PC-3 (cell line): ENCODE measurements at regions not wholly inside any gene's neighbourhood (a gene's known extent, or its start where the extent isn't known, plus 50 kb on each side); places are given as distances from the start of the nearest gene placed in this dataset.

ENCODE experiments used
- ATAC-seq: fragments of 200-7000 bp; cut with Tn5 transposase; 2 replicates; pipeline ENCODE4 v1.9.1; 2020; ENCODE audit warnings: mild to moderate bottlenecking, moderate library complexity
- BruUV-seq: library from RNA; stranded (reverse); fragments of 400-500 nt; replicated peaks from 2 replicates; lab custom pipeline; 2021; lab: Mats Ljungman, UMichigan
- CTCF ChIA-PET: fragments of 300-600 bp; sonication (Branson Sonifier 250); formaldehyde crosslinking; loops from one replicate; lab custom pipeline; 2022; ENCODE audit warnings: antibody characterized with exemption; lab: Charles Lee
- POLR2A ChIA-PET: fragments of 300-600 bp; sonication (Branson Sonifier 250); formaldehyde crosslinking; loops from one replicate; lab custom pipeline; 2022; ENCODE audit warnings: antibody characterized with exemption; ENCODE audit not compliant: unreplicated experiment; lab: Charles Lee
- DNase-seq: peaks from one replicate; pipeline ENCODE4 v3.0.0-alpha.2; 2015
- H2AFZ ChIP-seq: fragments of 300-600 bp; sonication (generic); 2 replicates; pipeline ENCODE4 v1.6.0; 2016; ENCODE audit warnings: antibody characterized with exemption, low read length
- H3F3A ChIP-seq: fragments of 300-600 bp; sonication (generic); one replicate; pipeline ENCODE4 v1.6.0; 2017; ENCODE audit warnings: antibody characterized with exemption, low read length, control low read depth, mild to moderate bottlenecking; ENCODE audit not compliant: unreplicated experiment
- H3K27ac ChIP-seq: fragments of 300-600 bp; sonication (generic); 2 replicates; pipeline ENCODE4 v1.5.1; 2016; ENCODE audit warnings: mild to moderate bottlenecking, low read length
- H3K27me3 ChIP-seq: fragments of 300-600 bp; sonication (generic); 2 replicates; pipeline ENCODE4 v1.6.1; 2016; ENCODE audit warnings: low read length, mixed read lengths
- H3K36me3 ChIP-seq: fragments of 300-600 bp; sonication (generic); 2 replicates; pipeline ENCODE4 v1.6.1; 2016; ENCODE audit warnings: low read depth, mixed run types, low read length, mixed read lengths
- H3K4me1 ChIP-seq: fragments of 300-600 bp; sonication (generic); 2 replicates; pipeline ENCODE4 v1.5.1; 2016; ENCODE audit warnings: low read length; ENCODE audit not compliant: insufficient read depth
- H3K4me2 ChIP-seq: fragments of 300-600 bp; sonication (generic); 2 replicates; pipeline ENCODE4 v1.6.0; 2016; ENCODE audit warnings: low read length
- H3K4me3 ChIP-seq: fragments of 300-600 bp; sonication (generic); 2 replicates; pipeline ENCODE4 v1.5.1; 2016; ENCODE audit warnings: mild to moderate bottlenecking, low read length, mixed read lengths
- H3K79me2 ChIP-seq: fragments of 300-600 bp; sonication (generic); 2 replicates; pipeline ENCODE4 v1.6.1; 2017; ENCODE audit warnings: low read length, mixed read lengths
- H3K9ac ChIP-seq: fragments of 300-600 bp; sonication (generic); 2 replicates; pipeline ENCODE4 v1.6.0; 2016; ENCODE audit warnings: mild to moderate bottlenecking, low read length
- H3K9me2 ChIP-seq: fragments of 300-600 bp; sonication (generic); replicated peaks from 2 replicates; pipeline ENCODE4 v1.6.1; 2016; ENCODE audit warnings: mixed run types, low read length, mixed read lengths
- H3K9me3 ChIP-seq: fragments of 300-600 bp; sonication (generic); 2 replicates; pipeline ENCODE4 v1.6.1; 2016; ENCODE audit warnings: low read length, mixed read lengths
- H4K20me1 ChIP-seq: fragments of 300-600 bp; sonication (generic); 2 replicates; pipeline ENCODE4 v1.6.1; 2016; ENCODE audit warnings: low read length, mixed read lengths
- EZH2 ChIP-seq: fragments of 300-600 bp; sonication (generic); IDR thresholded peaks from one replicate; pipeline ENCODE4 v1.6.1; 2017; ENCODE audit warnings: antibody characterized with exemption, mild to moderate bottlenecking, low read length; ENCODE audit not compliant: unreplicated experiment
- EZH2phosphoT487 ChIP-seq: fragments of 300-600 bp; sonication (generic); IDR thresholded peaks from 2 replicates; pipeline ENCODE4 v1.6.1; 2018; ENCODE audit warnings: mild to moderate bottlenecking, antibody characterized with exemption, low read length, borderline replicate concordance
- intact Hi-C: fragments of 100-400 bp; cut with micrococcal nuclease; formaldehyde crosslinking; loops from 2 replicates; pipeline ENCODE4 v1.9.0; 2023
- TF ChIP-seq, protein P1 (sequence below): fragments of 300-600 bp; sonication (generic); conservative IDR thresholded peaks from 2 replicates; pipeline ENCODE4 v1.5.1; 2017; ENCODE audit warnings: antibody characterized with exemption, low read depth, mild to moderate bottlenecking, low read length

DNA sequence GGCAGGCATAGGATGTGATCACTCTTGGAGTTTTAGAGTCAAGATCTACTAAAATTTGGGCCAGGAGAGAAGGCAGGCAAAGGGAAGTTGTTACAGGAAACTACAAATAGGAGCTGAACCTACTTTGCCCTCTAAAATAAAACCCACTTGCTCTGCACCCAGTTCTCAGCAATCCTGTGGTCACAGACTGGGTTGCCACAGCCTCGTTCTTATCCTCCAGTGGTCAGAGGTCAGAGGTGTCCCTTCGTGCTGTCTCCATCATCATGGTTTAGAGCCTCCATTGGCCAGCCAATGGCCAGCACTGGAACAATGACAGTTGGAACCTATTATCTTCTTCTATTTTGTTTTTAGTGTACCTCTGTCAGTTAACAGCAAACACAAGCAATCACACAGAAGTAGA lies 90.7 kb upstream of the TNP1 start:
- intact Hi-C loops = no loop called here
- H3K9ac ChIP-seq = no peak overlapping the region
- H4K20me1 ChIP-seq = no peaks in the 10 kb centered on the region
- H3K27me3 ChIP-seq = no peaks in the 10 kb centered on the region
- no peaks in the 10 kb centered on the region for H3F3A ChIP-seq
- no peak for DNase-seq
- BruUV-seq = no TSS peak
- no peak for ATAC-seq
- ChIA-PET CTCF (no interaction called here), POLR2A (no interaction called here)
- H3K27ac ChIP-seq = no peak overlapping the region
- H2AFZ ChIP-seq = no peak overlapping the region; the same call in 1 of the 2 replicates
- TF ChIP-seq, protein P1, sequence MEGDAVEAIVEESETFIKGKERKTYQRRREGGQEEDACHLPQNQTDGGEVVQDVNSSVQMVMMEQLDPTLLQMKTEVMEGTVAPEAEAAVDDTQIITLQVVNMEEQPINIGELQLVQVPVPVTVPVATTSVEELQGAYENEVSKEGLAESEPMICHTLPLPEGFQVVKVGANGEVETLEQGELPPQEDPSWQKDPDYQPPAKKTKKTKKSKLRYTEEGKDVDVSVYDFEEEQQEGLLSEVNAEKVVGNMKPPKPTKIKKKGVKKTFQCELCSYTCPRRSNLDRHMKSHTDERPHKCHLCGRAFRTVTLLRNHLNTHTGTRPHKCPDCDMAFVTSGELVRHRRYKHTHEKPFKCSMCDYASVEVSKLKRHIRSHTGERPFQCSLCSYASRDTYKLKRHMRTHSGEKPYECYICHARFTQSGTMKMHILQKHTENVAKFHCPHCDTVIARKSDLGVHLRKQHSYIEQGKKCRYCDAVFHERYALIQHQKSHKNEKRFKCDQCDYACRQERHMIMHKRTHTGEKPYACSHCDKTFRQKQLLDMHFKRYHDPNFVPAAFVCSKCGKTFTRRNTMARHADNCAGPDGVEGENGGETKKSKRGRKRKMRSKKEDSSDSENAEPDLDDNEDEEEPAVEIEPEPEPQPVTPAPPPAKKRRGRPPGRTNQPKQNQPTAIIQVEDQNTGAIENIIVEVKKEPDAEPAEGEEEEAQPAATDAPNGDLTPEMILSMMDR = no peak
- no peaks in the 10 kb centered on the region for H3K79me2 ChIP-seq
- H3K36me3 ChIP-seq = no peaks in the 10 kb centered on the region; the same call in 1 of the 2 replicates
- no peak overlapping the region for H3K4me3 ChIP-seq
- H3K9me3 ChIP-seq = 0 out of 2 replicates have a peak, but pooled peaks cover 4% of the 10 kb centered on the region
- H3K4me1 ChIP-seq = no peaks in the 10 kb centered on the region
- no peaks in the 10 kb centered on the region for H3K9me2 ChIP-seq
- no peak overlapping the region for H3K4me2 ChIP-seq

DNA sequence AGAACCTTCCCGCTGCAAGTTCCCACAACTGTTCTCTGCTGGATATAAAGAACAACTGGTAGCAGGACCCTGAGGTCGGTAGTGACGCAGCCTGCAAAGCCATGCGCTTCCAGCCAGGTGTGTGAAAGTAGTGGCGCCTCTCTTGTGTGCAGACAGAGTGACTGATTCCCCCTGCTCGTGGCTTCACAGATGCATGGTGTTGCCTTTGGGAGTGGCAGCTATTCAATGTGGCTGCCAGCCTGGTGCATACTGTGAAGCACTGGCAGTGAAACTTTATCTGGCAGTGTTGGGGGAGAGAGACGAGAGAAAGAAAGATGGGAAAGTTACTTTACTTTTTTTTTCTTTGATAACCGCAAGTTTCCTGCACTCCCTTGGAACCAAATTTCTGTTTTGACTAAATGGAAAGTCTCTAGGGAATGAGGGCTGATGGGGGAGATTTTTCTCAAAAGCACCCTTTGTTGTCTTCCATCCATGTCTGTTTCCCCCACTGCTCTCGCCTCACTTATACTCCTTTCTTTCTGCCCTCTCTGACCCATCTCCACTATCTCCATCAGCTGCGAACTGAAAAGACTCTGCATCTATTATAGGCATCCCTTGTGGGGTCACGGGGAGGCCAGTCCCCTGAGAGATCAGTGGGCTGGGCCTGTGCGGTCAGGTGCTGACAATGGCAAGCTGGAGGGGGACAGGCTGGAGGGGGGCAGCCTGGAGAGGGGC lies 90.0 kb upstream of the TNP1 start:
- Histone ChIP-seq H3K9ac (no peak overlapping the region), H3K9me3 (0 out of 2 replicates have a peak, but pooled peaks cover 4% of the 10 kb centered on the region), H3K4me2 (no peak overlapping the region), H3K4me1 (no peaks in the 10 kb centered on the region), H3K36me3 (no peaks in the 10 kb centered on the region; the same call in 1 of the 2 replicates), H4K20me1 (no peaks in the 10 kb centered on the region), H3F3A (no peaks in the 10 kb centered on the region), H3K79me2 (no peaks in the 10 kb centered on the region), H3K27ac (no peak overlapping the region), H2AFZ (no peak overlapping the region), H3K4me3 (no peak overlapping the region), H3K27me3 (no peaks in the 10 kb centered on the region), H3K9me2 (no peaks in the 10 kb centered on the region)
- ChIA-PET POLR2A (interaction anchor here (0.5 kb wide), 1 partner anchor 73 kb away, joined by 5 read pairs; no protein-coding TSS in a partner anchor), CTCF (no interaction called here)
- TF ChIP-seq, protein P1 = no peak
- TF ChIP-seq EZH2 = no peak
- no peak for TF ChIP-seq EZH2phosphoT487
- no TSS peak for BruUV-seq
- intact Hi-C loops = no loop called here
- no peak for DNase-seq
- no peak for ATAC-seq

DNA sequence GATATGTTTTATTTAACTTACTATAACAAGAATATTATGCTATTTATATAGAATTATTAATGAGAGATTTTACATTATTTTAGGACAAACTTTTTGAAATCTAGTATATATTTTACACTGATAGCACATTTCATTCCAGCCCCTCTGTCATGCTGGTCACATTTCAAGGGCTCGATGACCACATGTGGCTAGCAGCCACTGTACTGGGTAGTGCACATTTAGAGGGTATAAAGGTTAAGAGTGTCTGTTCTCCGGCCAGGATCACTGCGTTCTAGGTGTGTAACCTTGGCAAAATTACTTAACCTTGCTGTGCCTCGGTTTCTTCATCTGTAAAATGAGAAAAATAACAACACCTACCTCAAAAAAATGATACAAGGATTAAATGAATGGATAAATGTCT lies 87.2 kb upstream of the TNP1 start:
- Histone ChIP-seq H2AFZ (no peak overlapping the region), H3K4me1 (no peaks in the 10 kb centered on the region), H3K27me3 (no peaks in the 10 kb centered on the region), H3K9me3 (no peaks in the 10 kb centered on the region), H3K36me3 (no peaks in the 10 kb centered on the region), H3F3A (no peaks in the 10 kb centered on the region), H3K9me2 (no peaks in the 10 kb centered on the region), H3K4me3 (no peak overlapping the region), H3K9ac (no peak overlapping the region), H4K20me1 (no peaks in the 10 kb centered on the region), H3K27ac (no peak overlapping the region), H3K4me2 (no peak overlapping the region), H3K79me2 (no peaks in the 10 kb centered on the region)
- BruUV-seq = no TSS peak
- POLR2A ChIA-PET = no interaction called here
- intact Hi-C loops = no loop called here
- CTCF ChIA-PET = no interaction called here
- DNase-seq = no peak
- no peak for ATAC-seq
- TF ChIP-seq EZH2phosphoT487 (no peak), EZH2 (no peak)
- TF ChIP-seq, protein P1 = no peak
